Urothelium cell line (cell line): ENCODE measurements at regions not wholly inside any gene's neighbourhood (a gene's known extent, or its start where the extent isn't known, plus 50 kb on each side); places are given as distances from the start of the nearest gene placed in this dataset.
A peak's percentile ranks its signal among the peaks of the same experiment; 100 is the strongest.
"Not testable (repeated sequence)": the region's sequence is repeated elsewhere in the genome, so short reads cannot be mapped to it uniquely, and the experiment has no call there.

ENCODE experiments used
- DNase-seq: peaks from one replicate; pipeline ENCODE4 v3.0.0; 2011; ENCODE audit warnings: low spot score, mixed read lengths
- FAIRE-seq: peaks from 2 replicates; lab custom pipeline; 2011; peaks lifted over from hg19 to GRCh38; lab: Jason Lieb, UNC

GRCh38 chr11:42410251-42410955 lies 901.4 kb upstream of the API5 start:
- DNase-seq (peak; percentile 13), FAIRE-seq (no peak)

- no peak for FAIRE-seq
These were observed 899.2 kb upstream of the API5 start for GRCh38 chr11:42412590-42412989.

GRCh38 chr11:42417691-42418090 lies 894.1 kb upstream of the API5 start:
- DNase-seq = no peak
- no peak for FAIRE-seq

More at GRCh38 chr11:42412590-42412989, 899.2 kb upstream of the API5 start:
- DNase-seq = no peak

GRCh38 chr11:42422090-42422489 lies 889.7 kb upstream of the API5 start:
- DNase-seq = no peak

GRCh38 chr11:42434911-42435310 lies 876.9 kb upstream of the API5 start:
- DNase-seq, FAIRE-seq: not testable (repeated sequence)

More at GRCh38 chr11:42422090-42422489, 889.7 kb upstream of the API5 start:
- FAIRE-seq = no peak

GRCh38 chr11:42444406-42444805 lies 867.4 kb upstream of the API5 start:
- no peak for DNase-seq
- no peak for FAIRE-seq

- FAIRE-seq = no peak
- peak; percentile 54 for DNase-seq
These were observed 849.1 kb upstream of the API5 start for GRCh38 chr11:42462558-42463310.

- FAIRE-seq = no peak
- no peak for DNase-seq
These were observed 846.2 kb upstream of the API5 start for GRCh38 chr11:42465623-42466022.

- FAIRE-seq = no peak
- DNase-seq = no peak
These were observed 838.7 kb upstream of the API5 start for GRCh38 chr11:42473106-42473505.

- no peak for DNase-seq
- no peak for FAIRE-seq
These were observed 829.0 kb upstream of the API5 start for GRCh38 chr11:42482822-42483221.

- DNase-seq (no peak), FAIRE-seq (no peak)
These were observed 821.3 kb upstream of the API5 start for GRCh38 chr11:42490506-42490905.

- DNase-seq (no peak), FAIRE-seq (no peak)
These were observed 817.3 kb upstream of the API5 start for GRCh38 chr11:42494459-42494858.

GRCh38 chr11:42498971-42499370 lies 812.8 kb upstream of the API5 start:
- FAIRE-seq = no peak
- DNase-seq = no peak

- FAIRE-seq (no peak), DNase-seq (no peak)
These were observed 809.6 kb upstream of the API5 start for GRCh38 chr11:42502151-42502550.

GRCh38 chr11:42521994-42522393 lies 789.8 kb upstream of the API5 start:
- FAIRE-seq (no peak), DNase-seq (peak; percentile 16)

GRCh38 chr11:42524534-42525227 lies 787.1 kb upstream of the API5 start:
- peak; percentile 68 for DNase-seq
- FAIRE-seq = peak; percentile 68

- FAIRE-seq (no peak), DNase-seq (no peak)
These were observed 785.4 kb upstream of the API5 start for GRCh38 chr11:42526426-42526825.

- no peak for FAIRE-seq
- DNase-seq = no peak
These were observed 783.3 kb upstream of the API5 start for GRCh38 chr11:42528471-42528870.

- no peak for FAIRE-seq
These were observed 782.9 kb upstream of the API5 start for GRCh38 chr11:42528911-42529310.

GRCh38 chr11:42536611-42537360 lies 775.0 kb upstream of the API5 start:
- DNase-seq = no peak
- FAIRE-seq = no peak

More at GRCh38 chr11:42528911-42529310, 782.9 kb upstream of the API5 start:
- DNase-seq = no peak

- no peak for FAIRE-seq
These were observed 769.5 kb upstream of the API5 start for GRCh38 chr11:42542336-42542735.

More at GRCh38 chr11:42542336-42542735, 769.5 kb upstream of the API5 start:
- no peak for DNase-seq
